GM19372 (cell line): ENCODE measurements at regions not wholly inside any gene's neighbourhood (a gene's known extent, or its start where the extent isn't known, plus 50 kb on each side); places are given as distances from the start of the nearest gene placed in this dataset.
"Not testable (repeated sequence)": the region's sequence is repeated elsewhere in the genome, so short reads cannot be mapped to it uniquely, and the experiment has no call there.

ENCODE experiments used
- ATAC-seq: cut with Tn5 transposase; IDR thresholded peaks from one replicate; pipeline ENCODE4 v1.9.1; 2021; ENCODE audit warnings: mild to moderate bottlenecking, low read depth, moderate library complexity; ENCODE audit not compliant: unreplicated experiment

DNA sequence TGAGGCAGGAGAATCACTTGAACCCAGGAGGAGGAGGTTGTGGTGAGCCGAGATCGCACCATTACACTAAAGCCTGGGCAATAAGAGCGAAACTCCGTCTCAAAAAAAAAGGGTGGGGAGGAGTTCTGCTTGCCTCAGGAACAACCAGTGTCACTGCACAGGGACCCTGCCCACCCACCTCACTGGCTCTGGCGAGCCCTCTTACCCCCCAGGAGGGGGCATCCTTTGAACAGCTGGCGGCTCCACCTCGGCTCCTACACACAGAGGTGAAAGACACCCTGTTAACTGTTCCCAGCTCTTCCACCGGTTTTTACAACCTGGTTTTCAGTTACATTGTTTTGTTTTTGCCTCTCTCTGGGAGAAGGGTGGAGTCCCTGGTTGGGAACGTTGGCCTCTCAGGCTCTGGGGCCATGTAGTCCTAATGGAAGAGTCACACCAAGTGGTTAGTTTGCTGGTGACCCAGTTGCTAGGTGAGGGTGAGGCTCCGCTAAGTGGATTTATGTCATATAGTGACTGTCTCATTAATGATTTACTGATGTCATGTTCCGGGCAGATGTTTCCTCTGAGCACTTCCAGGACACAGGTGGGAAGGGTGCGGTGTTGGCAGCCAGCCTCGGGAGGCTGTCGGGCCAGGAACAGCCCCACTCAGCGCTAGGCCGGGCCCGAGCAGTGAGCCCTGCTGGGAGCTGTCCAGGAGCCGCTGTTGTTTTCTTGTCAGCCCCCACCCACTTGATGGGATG is 120.6 kb upstream of the TPTE start:
- ATAC-seq = not testable (repeated sequence)

- not testable (repeated sequence) for ATAC-seq
Measured at GRCh38 chr21:10402461-10402860, 118.9 kb upstream of the TPTE start.

DNA sequence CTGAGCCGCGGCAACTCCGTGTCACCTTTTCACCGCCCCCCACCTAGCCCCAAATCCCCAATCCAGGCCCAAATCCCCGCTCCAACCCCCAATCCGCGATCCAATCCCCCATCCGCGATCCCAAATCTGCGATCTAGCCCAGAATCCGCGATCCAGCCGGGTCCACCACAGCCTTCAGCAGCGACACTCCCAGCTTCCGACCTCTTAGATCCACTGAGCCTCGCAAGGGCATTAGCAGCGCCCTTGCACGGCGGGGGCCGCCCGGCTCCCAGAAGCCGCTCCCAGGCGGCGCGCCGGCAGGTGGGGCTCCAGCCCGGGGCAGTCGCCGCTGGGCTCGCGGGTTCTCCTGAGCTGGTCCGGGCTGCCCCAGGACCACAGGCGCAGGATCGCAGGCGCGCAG is 116.1 kb upstream of the TPTE start:
- not testable (repeated sequence) for ATAC-seq

DNA sequence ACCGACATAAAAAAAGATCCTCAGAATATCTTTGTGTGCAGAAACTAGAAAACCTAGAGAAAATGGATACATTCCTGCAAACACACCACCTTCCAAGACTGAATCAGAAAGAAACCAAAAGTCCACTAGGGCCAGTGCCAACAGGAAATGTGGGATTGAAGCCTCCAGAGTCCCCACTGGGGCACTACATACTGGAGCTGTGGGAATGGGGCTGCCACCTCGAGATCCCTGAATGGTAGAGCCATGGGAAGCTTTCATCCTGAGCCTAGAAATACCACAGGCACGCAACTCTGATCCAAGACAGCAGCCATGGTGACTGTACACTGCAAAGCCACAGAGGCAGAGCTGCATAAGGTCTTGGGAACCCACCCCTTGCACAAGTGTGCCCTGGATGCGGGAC is 111.6 kb upstream of the TPTE start:
- not testable (repeated sequence) for ATAC-seq

- ATAC-seq = not testable (repeated sequence)
Measured at GRCh38 chr21:10410354-10410929, 110.9 kb upstream of the TPTE start.

- not testable (repeated sequence) for ATAC-seq
Measured at GRCh38 chr21:10411776-10412526, 109.4 kb upstream of the TPTE start.

GRCh38 chr21:10412928-10413246 is 108.5 kb upstream of the TPTE start:
- not testable (repeated sequence) for ATAC-seq

GRCh38 chr21:10413247-10414120 is 107.9 kb upstream of the TPTE start:
- ATAC-seq = not testable (repeated sequence)

DNA sequence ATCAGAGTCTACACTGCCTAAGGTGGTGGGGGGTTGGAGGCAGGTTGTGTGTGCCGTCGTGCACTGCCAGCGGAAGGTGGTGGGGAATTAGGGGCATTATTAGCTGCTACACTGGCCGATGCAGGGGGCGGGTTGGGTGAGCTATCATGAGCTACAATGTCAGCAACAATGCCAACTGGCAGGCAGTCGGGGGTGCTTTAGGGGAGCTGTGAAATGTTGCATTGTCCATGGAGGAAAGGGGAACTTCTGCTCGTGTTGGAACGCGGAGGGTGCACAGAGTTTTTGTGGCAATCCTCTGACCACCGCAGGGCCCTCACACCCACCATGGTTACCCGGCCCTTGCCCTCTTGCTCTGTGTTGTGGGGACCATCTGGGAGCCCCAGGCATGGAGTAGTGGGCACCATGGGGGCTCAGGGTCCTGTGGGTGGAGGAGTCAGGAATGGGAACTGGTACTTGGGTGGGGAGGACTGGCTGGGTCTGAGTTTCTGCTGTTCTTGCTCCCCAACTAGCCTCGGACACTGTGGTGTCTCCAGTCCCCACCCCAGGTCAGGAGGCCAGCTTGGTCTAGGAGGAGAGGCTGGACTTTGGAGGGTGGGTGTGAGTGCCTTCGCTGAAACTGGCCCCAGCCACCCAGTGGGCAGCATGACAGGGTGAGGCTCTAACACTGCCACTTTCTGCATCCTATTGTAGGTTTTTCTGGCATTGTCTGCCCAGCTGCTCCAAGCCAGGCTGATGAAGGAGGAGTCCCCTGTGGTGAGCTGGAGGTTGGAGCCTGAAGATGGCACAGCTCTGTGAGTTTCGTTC is 107.1 kb upstream of the TPTE start:
- not testable (repeated sequence) for ATAC-seq

GRCh38 chr21:10414925-10415254 is 106.5 kb upstream of the TPTE start:
- not testable (repeated sequence) for ATAC-seq

DNA sequence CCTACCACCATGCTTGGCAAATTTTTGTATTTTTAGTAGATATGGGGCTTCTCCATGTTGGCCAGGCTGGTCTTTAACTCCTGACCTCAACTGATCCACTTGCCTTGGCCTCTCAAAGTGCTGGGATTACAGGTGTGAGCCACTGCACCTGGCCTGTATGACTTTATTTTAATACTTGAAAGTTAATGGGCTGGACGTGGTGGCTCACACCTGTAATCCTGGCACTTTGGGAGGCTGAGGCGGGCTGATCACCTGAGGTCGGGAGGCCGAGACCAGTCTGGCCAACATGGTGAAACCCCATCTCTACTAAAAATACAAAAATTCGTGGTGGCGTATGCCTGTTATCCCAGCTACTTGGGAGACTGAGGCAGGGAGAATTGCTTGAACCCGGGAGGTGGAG is 105.9 kb upstream of the TPTE start:
- ATAC-seq = not testable (repeated sequence)

DNA sequence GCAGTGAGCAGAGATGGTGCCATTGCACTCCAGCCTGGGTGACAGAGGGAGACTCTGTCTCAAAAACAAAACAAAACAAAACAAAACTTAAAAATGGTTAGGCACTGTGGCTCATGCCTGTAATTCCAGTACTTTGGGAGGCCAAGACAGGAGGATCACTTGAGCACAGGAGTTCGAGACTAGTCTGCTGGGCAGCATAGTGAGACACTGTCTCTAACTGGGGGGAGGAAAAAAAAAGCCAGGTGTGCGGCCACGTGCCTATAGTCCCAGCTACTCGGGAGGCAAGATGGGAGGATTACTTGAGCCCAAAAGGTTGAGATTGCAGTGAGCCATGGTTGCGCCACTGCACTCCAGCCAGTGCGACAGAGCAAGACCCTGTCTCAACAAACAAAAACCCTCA is 105.5 kb upstream of the TPTE start:
- ATAC-seq = not testable (repeated sequence)

GRCh38 chr21:10416691-10417447 is 104.5 kb upstream of the TPTE start:
- ATAC-seq = not testable (repeated sequence)

DNA sequence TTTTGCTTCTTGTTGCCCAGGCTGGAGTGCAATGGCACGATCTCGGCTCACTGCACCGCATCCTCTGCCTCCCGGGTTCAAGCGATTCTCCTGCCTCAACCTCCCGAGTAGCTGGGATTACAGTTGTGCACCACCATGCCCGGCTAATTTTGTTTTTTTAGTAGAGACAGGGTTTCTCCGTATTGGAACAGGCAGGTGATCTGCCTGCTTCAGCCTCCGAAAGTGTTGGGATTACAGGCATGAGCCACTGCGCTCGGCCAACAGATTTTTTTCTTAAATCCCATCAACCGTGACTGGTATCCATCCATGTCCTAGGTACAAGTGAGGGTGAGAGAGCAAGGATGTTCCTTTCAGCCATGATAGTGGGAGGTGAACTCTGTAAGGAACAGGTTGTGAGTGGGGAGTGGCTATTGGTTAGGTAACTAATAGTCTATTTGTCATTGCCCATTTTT is 103.8 kb upstream of the TPTE start:
- not testable (repeated sequence) for ATAC-seq

DNA sequence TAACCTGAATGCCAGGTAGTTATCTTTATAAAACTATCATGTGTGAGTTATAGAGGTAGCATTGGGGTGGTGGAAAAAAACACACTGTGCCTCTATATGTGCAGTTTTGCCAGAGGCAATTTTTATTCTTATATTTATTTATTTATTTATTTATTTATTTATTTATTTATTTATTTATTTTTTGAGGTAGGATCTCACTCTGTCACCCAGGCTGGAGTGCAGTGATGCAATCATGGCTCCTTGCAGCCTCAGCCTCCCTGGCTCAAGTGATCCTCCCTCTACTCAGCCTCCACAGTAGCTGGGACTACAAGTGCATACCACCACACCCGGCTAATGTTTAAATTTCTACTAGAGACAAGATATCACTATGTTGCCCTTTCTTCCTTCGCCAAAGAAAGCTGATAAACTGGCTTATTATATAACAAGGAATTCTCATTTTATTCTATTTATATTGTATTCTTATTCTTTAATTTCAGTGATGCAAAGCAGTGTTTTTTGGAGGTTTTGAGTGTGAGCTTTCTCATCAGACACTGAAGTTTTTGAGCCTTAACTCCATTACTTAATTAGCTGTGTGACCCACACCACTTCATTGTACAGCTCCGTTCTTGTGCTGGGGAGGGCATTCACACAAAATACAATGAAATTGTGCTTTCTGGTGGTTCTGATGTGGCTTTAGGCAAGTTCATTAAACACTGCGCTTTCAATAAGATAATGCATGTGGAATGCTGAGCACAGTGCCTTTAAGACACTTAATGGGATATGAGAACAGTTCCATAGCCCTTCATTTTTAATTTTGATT is 102.9 kb upstream of the TPTE start:
- ATAC-seq = not testable (repeated sequence)

DNA sequence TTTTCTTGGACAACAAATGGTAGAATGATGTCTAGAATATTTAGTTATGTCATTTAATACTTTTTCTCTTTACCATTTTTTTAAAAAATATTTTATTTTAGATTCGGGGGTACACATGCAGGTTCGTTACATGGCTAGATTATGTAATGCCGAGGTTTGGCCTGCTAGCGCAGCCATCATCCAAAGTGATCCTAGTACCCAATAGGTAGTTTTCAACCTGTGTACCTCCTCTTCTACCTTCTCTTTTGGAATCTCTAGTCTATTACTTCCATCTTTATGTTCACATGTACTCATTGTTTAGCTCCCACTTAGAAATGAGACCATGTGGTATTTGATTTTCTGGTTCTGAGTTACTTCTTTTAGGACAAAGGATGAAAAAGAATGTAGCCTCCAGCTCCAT is 100.2 kb upstream of the TPTE start:
- ATAC-seq = not testable (repeated sequence)

DNA sequence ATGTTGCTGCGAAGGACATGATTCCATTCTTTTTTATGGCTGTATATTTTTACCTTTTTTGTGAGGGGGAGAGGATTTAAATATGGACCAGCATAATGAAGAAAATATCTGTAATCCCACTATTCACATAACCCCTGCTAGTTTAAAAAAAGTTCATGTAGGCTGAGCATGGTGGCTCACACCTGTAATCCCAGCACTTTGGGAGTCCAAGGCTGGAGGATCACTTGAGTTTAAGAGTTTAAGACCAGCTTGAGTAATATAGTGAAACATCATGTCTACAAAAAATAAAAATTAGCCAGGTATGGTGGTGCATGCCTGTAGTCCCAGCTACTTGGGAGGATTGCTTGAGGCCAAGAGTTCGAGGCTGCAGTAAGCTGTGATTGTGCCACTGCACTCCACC is 99.8 kb upstream of the TPTE start:
- ATAC-seq = not testable (repeated sequence)
